Activated CD4-positive, alpha-beta memory T cell treated with anti-CD3 and anti-CD28 coated beads, Interleukin-2, amount 10 ng/mL, durations not matched to agents 7 days and 5 days (primary cell): ENCODE measurements at regions not wholly inside any gene's neighbourhood (a gene's known extent, or its start where the extent isn't known, plus 50 kb on each side); places are given as distances from the start of the nearest gene placed in this dataset.

Experiments
- CTCF ChIA-PET: fragments of 350-600 bp; sonication (Branson Sonifier 250); formaldehyde crosslinking; loops from one replicate; lab custom pipeline; 2021; ENCODE audit warnings: antibody characterized with exemption, inconsistent platforms; lab: Charles Lee
- POLR2A ChIA-PET: fragments of 350-600 bp; sonication (Branson Sonifier 250); formaldehyde crosslinking; loops from one replicate; lab custom pipeline; 2021; ENCODE audit warnings: antibody characterized with exemption; lab: Charles Lee
- DNase-seq: peaks from one replicate; pipeline ENCODE4 v3.0.0-alpha.2; 2020
- H3K27ac Mint-ChIP-seq: one replicate; pipeline ENCODE4 v1.8.0; 2021; ENCODE audit warnings: mild to moderate bottlenecking, mixed read lengths
- H3K27me3 Mint-ChIP-seq: one replicate; pipeline ENCODE4 v1.8.0; 2021; ENCODE audit warnings: mixed read lengths
- H3K36me3 Mint-ChIP-seq: one replicate; pipeline ENCODE4 v1.8.0; 2021; ENCODE audit warnings: low read depth, mixed read lengths
- H3K4me1 Mint-ChIP-seq: one replicate; pipeline ENCODE4 v1.8.0; 2021; ENCODE audit warnings: mixed read lengths
- H3K4me3 Mint-ChIP-seq: one replicate; pipeline ENCODE4 v1.8.0; 2021; ENCODE audit warnings: mild to moderate bottlenecking, mixed read lengths
- H3K9me3 Mint-ChIP-seq: one replicate; pipeline ENCODE4 v1.8.0; 2021; ENCODE audit warnings: mixed read lengths

DNA sequence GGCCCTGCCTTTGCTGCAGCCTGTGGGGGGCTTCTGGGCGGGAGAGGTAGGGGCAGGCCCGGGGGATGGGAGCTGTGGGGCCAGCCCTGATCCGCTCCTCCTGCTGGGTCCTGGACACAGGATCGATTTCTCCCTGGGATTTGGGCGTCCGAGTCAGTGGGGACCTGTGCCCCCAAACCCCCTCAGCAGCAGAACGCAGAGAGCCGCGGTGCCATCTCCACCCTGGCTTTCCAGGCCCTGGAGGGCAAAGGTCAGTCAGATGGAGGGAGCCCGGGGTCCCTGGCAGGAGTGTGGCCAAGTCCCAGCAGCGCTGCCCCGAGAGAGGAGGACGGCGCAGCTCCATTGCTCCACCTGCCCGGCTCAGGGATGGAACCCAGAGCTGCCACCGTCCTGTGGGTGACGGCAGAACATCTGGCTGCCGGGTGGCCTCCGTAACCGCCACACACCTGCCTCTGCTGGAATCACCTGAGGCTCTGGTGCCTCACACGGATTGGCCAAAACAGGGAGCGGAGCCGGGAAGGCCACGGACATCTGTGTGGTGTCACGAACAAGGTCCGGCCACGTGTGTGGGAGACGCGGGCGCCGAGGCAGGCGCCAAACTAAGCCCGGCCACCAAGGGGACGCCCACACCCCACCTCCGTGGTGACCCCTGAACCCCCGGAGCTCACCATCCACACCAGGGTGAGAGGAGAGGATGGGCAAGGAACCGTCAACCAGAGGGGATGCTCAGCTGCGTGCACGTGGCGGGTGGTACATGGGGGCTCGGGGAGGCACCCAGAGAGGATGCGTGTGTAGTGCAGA is 80.3 kb upstream of the FBRSL1 start:
- DNase-seq = no peak
- CTCF ChIA-PET = no interaction called here
- H3K9me3 Mint-ChIP-seq = no peaks in the 10 kb centered on the region
- no peak overlapping the region for H3K27ac Mint-ChIP-seq
- H3K36me3 Mint-ChIP-seq = no peaks in the 10 kb centered on the region
- H3K27me3 Mint-ChIP-seq = no peaks in the 10 kb centered on the region
- H3K4me3 Mint-ChIP-seq = no peak overlapping the region
- H3K4me1 Mint-ChIP-seq = peaks cover under 1% of the 10 kb centered on the region
- POLR2A ChIA-PET = no interaction called here

DNA sequence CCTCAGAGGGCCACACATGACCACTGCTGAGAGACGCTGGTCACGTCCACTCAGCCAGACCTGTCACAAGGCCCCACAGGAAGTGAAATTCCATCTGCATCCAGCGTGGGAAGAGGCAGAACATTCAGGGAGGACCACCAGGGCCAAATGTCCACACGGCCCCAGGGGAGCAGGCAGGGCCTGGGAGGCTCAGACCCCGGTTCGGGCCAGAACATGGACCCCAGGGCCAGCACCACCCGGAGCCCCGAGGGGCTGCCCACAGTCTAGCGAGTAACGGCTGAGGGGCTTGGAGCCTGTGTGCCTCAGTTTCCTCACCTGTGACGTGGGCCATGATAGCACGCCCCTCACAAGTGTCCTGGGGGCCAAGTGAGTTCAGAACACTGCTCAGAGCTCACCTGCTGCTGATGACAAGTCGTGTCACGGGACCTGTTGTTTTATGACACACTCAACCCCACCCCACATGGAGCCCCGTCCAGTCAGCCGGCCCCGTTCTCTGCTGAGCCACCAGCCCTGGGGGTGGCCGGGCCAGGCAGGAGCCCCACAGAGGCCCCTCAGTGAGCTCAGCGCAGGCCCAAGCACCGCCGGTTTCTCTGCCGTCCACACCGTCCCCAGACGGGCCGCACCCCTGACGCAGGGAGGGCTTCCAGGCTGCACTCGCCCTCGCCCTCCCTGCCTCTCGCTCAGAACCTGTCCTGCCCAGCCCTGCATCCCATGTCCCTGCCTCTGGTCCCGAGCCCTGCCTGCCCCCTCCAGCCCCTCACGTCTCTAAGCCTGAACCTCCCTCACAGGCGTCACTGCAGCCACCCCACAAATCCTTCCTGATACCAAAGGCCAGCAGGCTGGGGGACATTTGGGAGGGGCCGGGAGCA is 79.5 kb upstream of the GALNT9 start:
- POLR2A ChIA-PET = no interaction called here
- Mint-ChIP-seq H3K4me3 (no peak overlapping the region), H3K4me1 (no peaks in the 10 kb centered on the region), H3K27me3 (no peaks in the 10 kb centered on the region), H3K27ac (no peak overlapping the region), H3K36me3 (no peaks in the 10 kb centered on the region), H3K9me3 (no peaks in the 10 kb centered on the region)
- CTCF ChIA-PET = no interaction called here
- DNase-seq = no peak

DNA sequence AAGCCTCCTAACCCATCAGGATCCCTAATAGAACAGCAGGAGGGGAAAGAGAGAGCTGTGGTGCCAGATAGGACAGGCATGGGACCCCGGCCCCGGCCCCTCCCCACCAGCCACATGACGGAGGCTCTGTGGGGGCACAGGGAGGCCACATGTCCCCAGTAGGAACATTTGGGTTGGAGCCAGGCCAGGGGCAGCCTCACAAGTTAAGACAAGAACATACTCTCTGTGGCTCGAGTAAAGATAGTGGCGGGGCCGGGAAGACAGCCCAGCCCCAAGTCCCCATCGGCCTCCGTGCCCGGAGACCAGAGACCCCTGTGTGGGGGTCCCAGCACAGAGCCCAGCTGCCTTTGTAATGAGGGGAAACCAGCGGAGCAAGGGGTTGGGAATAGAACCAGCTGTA is 78.6 kb upstream of the GALNT9 start:
- no peak overlapping the region for H3K4me3 Mint-ChIP-seq
- DNase-seq = no peak
- H3K27me3 Mint-ChIP-seq = no peaks in the 10 kb centered on the region
- H3K27ac Mint-ChIP-seq = no peak overlapping the region
- H3K36me3 Mint-ChIP-seq = no peaks in the 10 kb centered on the region
- CTCF ChIA-PET = no interaction called here
- POLR2A ChIA-PET = no interaction called here
- no peaks in the 10 kb centered on the region for H3K4me1 Mint-ChIP-seq
- no peaks in the 10 kb centered on the region for H3K9me3 Mint-ChIP-seq

DNA sequence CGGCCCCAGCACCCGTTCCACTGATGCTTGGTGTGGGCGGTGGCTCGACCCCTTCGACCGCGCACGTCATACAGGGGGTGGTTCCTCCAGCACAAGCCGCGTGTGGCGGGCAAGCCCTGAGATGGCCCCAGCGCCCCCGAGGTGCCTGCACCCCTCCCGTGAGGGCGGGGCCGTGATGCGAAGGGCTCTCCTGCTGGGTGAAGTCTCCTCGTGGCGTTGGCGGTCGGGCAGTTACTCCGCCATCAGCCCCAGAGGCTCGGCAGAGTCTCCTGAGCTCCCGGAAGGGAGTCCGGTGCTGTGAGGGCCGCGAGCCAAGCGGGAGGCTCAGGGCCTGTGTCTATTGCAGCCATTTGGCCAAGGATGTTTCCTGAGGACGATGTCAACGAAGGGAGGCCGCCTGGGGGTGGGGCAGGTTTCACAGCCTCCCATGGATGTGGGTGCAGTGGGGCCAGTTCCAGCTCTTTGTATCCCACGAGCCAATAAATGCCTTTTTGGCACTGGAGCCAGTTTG is 78.1 kb upstream of the GALNT9 start:
- Mint-ChIP-seq H3K36me3 (no peaks in the 10 kb centered on the region), H3K9me3 (no peaks in the 10 kb centered on the region), H3K27me3 (no peaks in the 10 kb centered on the region), H3K4me3 (no peak overlapping the region), H3K4me1 (no peaks in the 10 kb centered on the region), H3K27ac (no peak overlapping the region)
- ChIA-PET CTCF (interaction anchor here (0.6 kb wide), 1 partner anchor 399 kb away, joined by 4 read pairs; no protein-coding TSS in a partner anchor), POLR2A (no interaction called here)
- no peak for DNase-seq

DNA sequence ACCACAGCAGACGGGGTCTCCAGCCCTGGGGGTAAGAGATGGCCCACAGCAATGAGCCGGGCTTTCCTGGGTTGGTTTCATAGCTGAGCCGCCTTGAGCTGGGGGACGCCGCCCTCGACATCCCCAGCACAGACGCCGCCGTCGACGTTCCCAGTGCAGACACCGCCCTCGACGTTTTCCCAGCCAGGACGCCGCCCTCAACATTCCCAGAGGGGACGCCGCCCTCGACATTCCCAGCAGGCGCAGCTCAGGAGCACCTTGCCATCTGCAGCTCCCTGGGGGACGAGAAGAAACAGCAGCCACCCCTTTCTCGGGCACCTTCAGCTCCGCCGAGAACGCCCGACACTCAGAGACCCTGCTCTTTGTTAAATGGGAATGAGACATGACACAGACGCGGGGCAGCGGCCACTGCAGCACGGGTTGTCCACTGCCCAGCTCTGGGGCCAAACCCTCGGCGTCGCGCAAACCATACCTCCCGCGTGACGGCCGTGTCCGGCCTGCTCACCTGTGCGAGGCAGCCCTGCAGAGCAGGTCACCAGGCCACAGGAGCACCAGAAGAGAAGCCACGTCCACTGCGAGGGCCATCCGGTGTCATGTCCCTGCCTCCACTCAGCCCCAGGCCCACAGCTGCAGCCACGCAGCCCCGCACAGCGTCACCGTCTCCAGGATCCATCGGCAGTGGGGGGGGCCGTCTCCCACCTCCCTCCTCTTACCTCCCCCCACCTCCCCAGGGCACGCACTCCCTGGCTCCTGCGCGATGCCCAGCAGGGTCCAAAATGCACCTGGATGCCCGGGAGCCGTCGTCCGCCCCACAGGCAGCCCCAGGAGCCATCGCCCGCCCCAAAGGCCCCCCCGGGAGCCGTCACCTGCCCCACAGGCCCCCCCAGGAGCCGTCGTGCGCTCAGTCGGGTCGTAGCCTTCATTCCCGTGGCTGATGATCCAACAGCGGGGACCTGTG is 77.4 kb upstream of the GALNT9 start:
- no peak overlapping the region for H3K4me3 Mint-ChIP-seq

DNA sequence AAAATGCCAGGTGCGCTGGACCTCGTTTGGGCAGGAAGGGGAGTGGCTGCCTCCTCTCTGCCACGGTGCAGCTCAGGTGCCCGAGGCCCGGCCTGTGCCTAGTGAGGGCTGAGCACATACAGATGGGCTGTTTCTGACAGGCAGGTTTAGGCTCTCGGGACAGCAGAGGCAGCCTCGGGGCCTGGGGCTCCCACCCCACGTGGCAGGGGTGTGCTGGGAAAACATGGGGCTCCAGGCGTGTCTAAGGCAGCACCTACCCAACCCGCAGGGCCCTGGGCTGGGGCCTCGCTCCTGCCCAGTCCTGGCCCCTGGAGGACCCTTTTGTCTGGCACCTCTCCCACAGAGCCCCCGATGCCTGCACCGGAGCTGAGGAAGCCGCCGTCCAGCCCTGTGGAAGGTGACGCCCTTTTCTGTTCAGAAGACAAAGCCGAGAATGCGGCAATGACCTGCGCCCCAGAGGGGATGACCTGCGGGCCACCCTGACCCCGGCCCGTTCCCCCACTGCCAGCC is 76.4 kb upstream of the GALNT9 start:
- no peak overlapping the region for H3K4me3 Mint-ChIP-seq
- no peak for DNase-seq
- H3K4me1 Mint-ChIP-seq = no peaks in the 10 kb centered on the region
- ChIA-PET CTCF (interaction anchor here (0.6 kb wide), 1 partner anchor 158 kb away, joined by 4 read pairs; no protein-coding TSS in a partner anchor), POLR2A (no interaction called here)
- no peak overlapping the region for H3K27ac Mint-ChIP-seq
- no peaks in the 10 kb centered on the region for H3K36me3 Mint-ChIP-seq
- no peaks in the 10 kb centered on the region for H3K27me3 Mint-ChIP-seq
- no peaks in the 10 kb centered on the region for H3K9me3 Mint-ChIP-seq

More for the DNA sequence above, 77.4 kb upstream of the GALNT9 start:
- CTCF ChIA-PET = interaction anchor here (0.6 kb wide), 1 partner anchor 398 kb away, joined by 4 read pairs; no protein-coding TSS in a partner anchor
- Mint-ChIP-seq H3K27ac (no peak overlapping the region), H3K9me3 (no peaks in the 10 kb centered on the region), H3K27me3 (no peaks in the 10 kb centered on the region), H3K4me1 (no peaks in the 10 kb centered on the region), H3K36me3 (no peaks in the 10 kb centered on the region)
- POLR2A ChIA-PET = no interaction called here
- DNase-seq = no peak

DNA sequence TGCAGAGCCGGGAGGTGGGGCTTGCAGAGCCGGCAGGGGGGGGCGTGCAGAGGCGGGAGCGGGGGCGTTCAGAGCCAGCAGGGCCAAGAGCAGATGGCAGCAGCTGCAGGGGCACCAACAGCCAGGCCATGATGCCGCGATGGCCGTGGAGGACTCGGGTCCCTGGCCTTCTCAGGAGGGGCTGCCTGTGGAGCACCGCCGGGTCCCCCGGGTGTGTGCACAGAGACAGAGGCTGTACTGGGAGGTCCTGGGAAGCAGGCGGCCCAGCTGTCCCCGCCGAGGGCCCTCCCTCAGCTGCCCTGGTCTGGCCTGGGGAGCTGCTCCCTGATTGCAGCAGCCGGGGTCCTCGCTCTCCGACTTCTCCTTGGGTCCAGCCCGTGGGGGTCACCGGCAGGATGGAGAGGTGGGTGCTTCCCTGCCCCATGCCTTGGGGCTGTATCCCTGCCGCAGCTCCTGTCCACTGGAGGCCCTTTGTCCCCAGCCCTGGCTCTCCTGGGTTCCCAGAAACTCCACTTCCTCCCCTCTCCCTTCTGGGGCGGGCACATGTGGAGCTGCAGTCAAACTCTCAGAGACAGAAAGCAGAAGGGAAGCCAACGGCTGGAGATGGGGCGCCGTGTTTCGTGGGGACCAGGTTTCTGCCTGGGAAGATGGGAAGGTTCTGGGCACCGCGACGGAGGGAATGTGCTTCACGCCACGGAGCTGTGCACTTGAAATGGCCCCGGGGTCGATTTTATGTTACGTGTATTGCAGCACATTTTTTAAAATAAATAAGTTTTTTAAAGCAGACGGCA is 75.8 kb upstream of the GALNT9 start:
- Mint-ChIP-seq H3K36me3 (no peaks in the 10 kb centered on the region), H3K27me3 (no peaks in the 10 kb centered on the region), H3K27ac (no peak overlapping the region), H3K4me3 (no peak overlapping the region), H3K4me1 (no peaks in the 10 kb centered on the region), H3K9me3 (no peaks in the 10 kb centered on the region)
- CTCF ChIA-PET = interaction anchor here (0.6 kb wide), 1 partner anchor 159 kb away, joined by 4 read pairs; no protein-coding TSS in a partner anchor
- POLR2A ChIA-PET = no interaction called here
- DNase-seq = no peak

DNA sequence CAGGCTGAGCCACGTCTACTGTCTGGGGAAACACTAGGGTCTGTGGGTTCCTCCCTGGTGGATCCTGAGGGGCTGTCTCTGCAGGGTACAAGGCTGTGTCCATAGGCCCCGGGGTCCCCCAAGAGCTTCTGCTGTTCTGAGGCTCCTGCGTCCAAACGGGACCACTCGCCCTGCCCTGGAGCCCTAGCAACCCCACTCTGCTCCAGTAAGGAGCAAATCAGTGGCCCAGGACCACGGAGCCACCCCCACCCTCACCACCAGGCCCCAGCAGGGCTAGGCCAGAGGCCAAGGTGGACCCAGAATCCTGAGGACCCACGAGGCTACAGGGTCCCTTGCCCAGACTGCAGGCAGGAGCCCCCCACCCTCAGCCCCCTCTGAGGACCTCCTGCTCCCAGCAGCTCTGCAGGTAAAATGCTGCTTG is 75.1 kb upstream of the GALNT9 start:
- no peaks in the 10 kb centered on the region for H3K36me3 Mint-ChIP-seq
- no peak overlapping the region for H3K4me3 Mint-ChIP-seq
- no peak for DNase-seq
- no peak overlapping the region for H3K27ac Mint-ChIP-seq
- H3K27me3 Mint-ChIP-seq = no peaks in the 10 kb centered on the region
- H3K9me3 Mint-ChIP-seq = no peaks in the 10 kb centered on the region
- ChIA-PET CTCF (no interaction called here), POLR2A (no interaction called here)
- no peaks in the 10 kb centered on the region for H3K4me1 Mint-ChIP-seq

DNA sequence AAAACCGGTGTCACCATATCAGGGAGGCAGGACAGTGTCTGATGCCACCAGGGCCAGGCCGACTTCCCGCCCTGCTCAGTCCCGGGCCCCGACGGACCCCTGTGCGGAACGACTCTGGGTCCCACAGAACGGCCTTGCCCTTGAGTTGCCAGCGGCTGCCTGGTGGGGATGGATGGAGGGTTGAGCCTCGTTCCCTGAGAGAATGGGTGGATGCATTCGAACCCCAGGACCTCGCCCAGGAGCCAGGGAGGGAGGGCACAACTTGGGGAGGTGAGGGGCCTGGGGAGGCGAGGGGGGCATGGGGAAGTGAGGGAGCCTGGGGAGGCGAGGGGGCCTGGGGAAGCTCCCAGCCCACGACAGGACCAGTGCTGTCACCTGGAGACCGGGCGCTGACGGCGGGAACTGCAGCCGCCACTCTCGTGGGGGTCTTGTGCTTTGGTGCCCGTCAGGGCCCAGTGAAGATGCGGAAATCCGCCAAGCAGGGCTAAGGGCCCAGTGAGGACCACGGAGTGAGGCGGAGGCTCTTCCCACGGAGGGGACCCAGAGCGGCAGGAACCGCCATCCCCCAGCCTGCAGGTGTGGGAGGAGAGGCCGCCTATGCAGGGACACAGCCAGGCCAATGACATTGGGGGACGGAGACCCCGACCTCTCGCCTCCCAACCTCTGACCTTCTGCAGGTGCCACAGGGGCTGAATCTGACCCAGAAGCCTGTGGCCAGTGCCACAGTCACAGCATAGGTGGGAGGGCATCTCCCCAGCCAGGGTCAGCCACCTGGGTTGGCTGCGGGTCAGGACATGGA is 74.4 kb upstream of the GALNT9 start:
- H3K27me3 Mint-ChIP-seq = no peaks in the 10 kb centered on the region
- no peak overlapping the region for H3K4me3 Mint-ChIP-seq
- no peaks in the 10 kb centered on the region for H3K36me3 Mint-ChIP-seq
- ChIA-PET CTCF (no interaction called here), POLR2A (no interaction called here)
- H3K4me1 Mint-ChIP-seq = no peaks in the 10 kb centered on the region
- DNase-seq = no peak
- H3K9me3 Mint-ChIP-seq = no peaks in the 10 kb centered on the region
- H3K27ac Mint-ChIP-seq = no peak overlapping the region

DNA sequence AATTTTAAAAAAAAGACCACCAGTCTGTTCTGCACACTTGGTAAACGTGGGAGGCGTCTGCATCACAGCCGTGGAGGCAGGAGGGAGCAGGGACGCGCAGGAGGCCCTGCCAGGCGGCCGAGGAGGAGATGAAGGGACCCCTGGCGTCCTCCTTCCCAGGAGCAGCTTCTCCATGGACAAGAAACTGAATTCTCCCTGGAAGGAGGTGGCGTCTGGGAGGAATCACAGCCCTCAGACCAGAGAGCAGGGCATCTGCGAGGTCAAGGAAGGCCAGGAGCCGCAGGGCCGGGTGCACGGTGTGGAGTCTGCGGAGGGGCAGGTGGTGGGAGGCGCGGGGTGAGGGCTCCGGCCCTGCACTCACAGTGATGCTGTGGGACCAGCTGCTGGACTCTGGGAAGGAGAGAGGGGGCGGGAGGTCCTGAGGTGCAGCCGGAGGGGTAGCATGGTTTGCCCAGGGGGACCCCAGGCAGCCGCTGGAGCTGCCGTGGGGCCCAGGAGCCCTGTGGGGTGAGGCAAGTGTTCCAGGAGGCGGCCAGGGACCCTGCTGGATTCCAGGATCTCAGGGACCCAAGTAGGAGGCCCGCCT is 73.5 kb upstream of the GALNT9 start:
- ChIA-PET POLR2A (no interaction called here), CTCF (no interaction called here)
- H3K36me3 Mint-ChIP-seq = no peaks in the 10 kb centered on the region
- no peak overlapping the region for H3K27ac Mint-ChIP-seq
- no peak overlapping the region for H3K4me3 Mint-ChIP-seq
- no peaks in the 10 kb centered on the region for H3K9me3 Mint-ChIP-seq
- no peaks in the 10 kb centered on the region for H3K4me1 Mint-ChIP-seq
- H3K27me3 Mint-ChIP-seq = no peaks in the 10 kb centered on the region
- DNase-seq = no peak

DNA sequence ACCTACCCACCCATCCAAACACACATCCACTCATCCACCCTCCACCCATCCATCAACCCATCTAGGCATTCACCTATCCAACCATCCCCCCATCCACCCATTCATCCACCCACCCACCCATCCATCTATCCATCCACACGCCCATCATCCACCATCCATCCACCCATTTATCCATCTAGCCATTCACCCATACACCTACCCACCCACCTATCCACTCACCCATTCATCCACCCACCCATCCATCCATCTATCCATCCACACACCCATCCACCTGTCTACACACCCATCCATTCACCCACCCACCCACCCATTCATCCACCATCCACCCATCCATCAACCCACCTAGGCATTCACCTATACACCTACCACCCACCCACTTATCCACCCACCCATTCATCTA is 72.6 kb upstream of the GALNT9 start:
- Mint-ChIP-seq H3K36me3 (no peaks in the 10 kb centered on the region), H3K27me3 (no peaks in the 10 kb centered on the region), H3K4me3 (no peak overlapping the region), H3K4me1 (no peaks in the 10 kb centered on the region), H3K9me3 (no peaks in the 10 kb centered on the region), H3K27ac (no peak overlapping the region)
- ChIA-PET POLR2A (no interaction called here), CTCF (no interaction called here)
- DNase-seq = no peak
